T-helper 9 cell (primary cell): ENCODE measurements at regions not wholly inside any gene's neighbourhood (a gene's known extent, or its start where the extent isn't known, plus 50 kb on each side); places are given as distances from the start of the nearest gene placed in this dataset.

Source experiments
- DNase-seq: peaks from one replicate; pipeline ENCODE4 v3.0.0-alpha.2; 2020

DNA sequence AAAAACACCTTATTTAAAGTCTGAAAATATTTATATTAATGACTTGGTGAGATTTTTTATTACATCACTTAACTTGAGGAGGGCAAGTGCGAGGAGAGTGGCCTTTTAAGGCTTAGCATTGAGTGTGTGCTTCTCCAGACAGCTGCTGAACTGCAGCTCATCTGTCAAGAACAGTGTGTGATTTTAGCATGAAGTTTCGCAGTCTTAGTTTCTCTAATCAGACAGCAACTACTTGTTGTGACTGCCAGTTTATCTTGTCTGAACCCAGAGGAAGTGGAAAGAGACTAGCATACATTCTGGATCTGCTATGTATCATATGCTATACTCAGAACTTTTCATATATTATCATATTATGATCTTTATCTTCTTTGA lies 291.7 kb upstream of the ROPN1 start:
- no peak for DNase-seq

DNA sequence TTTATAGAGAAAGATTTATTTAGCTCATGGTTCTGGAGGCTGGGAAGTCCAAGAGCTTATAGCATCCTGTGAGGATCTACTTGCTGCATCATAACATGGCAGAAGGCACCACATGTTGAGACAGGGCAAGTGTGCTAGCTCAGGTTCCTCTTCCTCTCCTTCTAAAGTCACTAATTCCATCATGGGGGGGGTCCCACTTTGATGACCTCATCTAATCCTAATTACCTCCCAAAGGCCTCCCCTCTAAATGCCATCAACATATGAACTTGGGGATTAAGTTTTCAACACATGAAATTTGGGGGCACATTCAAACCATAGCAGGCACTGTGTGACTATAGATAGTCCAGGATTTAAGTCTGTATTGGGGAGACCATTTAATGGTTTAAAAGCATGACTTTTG lies 297.1 kb upstream of the ROPN1 start:
- no peak for DNase-seq

DNA sequence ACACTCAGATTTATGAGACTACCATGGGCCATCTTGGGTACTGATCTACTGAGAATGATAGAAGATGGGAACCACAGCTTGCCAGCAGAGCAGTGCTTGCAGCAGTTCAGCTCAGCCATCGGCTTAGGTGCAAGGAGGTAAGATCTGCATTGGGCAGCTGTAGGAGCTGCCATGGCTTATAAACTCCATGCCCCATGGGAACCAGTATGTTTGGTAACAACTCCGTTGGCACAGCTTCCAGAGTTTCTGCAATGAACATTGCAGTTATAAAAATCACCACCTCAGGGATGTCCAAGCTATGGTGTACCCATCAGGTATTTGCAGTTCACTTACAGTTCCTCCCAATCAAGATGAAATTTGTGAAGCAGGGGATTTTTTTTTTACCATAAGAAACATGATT lies 299.1 kb upstream of the ROPN1 start:
- DNase-seq, result no peak

DNA sequence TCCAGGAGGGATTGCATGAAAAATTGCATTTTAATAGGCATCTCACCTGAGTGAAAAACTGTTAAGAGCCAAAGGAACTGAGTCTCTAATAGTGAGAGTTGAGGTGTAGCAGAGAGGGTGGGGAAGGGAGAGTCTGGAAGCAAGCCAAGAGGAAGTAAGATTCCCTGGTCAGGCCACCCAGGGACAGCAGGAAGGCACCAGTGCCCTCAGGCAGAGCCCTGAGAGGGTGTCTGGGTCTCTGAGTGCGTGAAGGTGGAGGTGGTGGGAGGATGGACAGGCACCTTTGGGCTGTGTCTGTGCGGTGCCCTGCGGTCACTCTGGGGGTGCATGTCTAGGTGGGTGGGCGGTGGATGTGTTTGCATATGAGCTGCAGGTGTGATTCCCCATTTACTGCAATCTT lies 300.4 kb upstream of the ROPN1 start:
- DNase-seq, result no peak

DNA sequence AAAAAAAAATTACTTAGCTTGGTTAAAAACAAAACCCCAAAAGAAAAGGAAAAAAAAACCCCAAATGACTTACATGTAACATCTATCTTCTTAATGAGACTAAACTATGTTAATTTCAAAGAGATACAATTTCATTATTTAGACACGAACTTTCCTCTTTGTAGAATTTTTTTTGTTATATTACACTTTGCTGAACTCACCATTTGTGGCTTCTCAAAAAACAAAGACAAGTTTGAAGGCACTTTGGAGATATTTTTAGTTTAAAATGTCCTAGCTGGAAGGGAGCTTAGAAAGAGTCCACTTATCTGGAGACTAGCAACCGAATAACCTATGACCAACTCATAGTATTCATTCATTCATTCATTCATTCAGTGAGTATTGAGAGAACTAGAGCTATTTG lies 301.7 kb upstream of the ROPN1 start:
- DNase-seq, result no peak

DNA sequence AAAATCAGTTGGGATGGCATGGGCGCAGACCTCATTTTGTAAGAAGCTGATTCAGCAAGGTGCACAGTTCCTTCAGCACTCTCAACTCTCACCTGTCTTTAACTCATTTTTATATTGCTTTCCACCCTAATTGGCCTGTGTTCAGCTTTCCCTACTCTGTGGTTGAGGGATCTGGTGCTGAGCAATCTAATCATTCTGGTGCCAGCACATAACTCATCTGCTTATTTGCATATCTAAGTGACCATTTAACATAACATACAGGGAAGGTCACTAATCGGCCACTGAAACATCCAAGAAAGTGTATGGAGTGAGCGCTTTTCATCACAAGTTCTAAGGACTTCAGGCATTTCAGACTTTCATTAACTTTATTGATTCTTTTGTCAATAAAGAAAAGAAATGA lies 303.4 kb upstream of the ROPN1 start:
- DNase-seq, result no peak

DNA sequence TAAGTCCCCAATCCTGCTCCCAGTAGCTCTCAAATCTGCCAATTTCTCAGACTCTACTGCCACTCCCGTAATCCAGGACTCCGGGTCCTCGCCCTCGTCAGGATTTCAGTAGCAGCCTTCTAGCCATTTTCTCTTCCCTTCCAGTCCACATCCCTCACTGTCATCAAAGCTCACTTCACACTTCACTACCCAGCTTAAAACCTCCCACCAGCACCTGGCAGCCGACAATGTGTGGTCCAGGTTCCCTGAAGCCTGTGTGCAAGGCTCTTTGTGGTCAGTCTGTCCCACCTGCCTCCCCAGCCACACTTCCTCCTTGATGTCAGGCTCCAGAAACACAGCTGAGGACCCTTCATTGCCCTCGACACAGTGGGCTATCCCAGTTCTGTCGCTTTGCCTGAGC lies 304.5 kb upstream of the ROPN1 start:
- DNase-seq, result no peak

DNA sequence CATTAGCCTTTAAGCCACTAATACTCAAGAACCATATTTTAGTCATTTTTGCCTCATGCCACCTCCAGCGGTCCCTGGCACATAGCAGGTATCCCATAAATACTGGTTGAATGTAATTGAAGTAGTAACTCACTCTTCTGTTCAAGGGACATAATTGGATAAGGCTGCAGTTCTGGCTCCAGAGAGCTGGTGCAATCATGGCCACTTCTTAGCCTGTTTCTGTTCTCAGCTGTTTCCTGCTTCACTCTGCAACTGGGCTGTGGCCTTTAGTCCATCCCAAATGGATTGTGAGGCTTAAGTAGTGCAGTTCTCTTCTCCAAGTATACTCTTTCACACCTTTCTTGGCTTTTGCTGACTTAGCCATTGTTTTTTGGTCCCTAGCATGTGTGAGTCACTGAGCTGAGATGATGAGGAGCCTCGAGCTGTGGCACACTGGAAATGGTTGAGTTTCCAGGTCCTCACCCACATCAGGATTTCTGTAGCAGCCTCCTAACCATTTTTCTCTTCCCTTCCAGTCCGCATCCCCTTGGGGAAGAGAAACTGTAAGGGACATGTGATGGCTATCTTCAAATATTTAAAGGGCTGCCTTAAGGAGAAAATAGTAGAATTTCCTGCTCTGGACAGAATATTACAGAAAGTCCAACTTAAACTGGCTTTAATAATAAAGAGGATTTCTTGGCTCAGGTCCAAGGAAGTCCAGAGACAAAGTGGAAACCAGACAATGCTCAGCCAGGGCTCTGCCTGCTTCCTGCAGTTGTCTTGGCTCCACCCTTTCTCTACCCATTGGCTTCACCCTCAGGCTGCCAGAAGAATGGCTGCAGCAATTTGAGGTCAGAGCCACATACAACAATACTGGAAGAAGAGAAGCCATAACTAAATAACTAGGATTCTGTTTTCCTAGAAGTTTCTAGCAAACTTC lies 305.4 kb upstream of the ROPN1 start:
- DNase-seq, result no peak

DNA sequence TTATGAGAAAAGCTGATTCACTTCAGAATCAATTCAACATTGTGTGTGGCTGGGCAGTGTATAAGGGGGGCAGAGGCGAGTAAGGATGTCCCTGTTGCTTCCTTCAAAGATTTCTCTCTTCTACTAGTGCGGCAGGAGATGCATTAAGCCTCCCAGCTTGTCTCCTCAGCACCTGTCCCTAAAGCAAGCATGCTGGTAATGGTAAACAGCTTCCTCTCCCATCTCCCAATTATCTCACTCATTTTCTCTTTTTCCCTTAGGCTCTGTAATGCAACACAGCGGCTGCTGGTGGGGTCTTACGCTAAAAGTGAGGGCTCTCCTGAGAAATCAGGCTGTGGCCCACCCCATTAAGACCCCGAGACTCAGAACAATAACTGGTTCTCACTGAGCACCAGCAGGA lies 306.4 kb upstream of the ROPN1 start:
- DNase-seq, result no peak

DNA sequence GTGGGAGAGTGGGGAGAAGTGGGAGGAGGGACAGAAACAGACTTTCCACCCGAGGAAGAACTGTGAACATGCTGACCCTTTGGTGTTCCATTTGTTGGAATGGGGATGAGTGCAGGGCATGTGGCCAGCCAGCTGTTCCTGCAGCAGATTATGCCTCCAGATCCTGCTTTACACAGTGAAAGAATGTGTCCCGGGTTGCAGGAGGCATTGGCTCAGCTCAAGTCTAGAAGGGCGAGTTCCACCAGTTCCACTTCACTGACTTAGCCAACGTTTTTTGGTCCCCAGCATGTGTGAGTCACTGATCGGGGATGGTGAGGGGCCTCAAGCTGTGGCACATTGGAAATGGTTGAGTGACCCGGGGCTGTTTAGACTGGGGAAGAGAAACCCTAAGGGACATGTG lies 307.0 kb upstream of the ROPN1 start:
- no peak for DNase-seq

DNA sequence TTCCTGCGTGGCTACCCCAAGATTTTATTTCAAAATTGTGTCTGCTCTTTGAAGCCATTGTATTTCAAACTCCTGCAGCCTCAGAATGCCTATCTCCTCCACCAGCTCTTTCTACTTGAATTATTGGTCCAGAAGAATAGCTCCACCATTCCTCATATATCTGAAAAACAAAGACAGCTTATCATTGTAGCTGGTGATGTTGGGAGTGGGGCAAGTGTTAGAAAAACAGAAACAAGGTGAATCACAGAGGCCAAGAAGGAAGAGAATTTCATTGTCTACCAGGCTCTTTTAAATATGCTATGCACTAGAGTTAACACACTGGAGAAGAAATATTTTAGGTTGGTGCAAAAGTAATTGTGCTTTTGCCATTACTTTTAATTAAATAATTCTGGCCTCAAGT lies 307.9 kb upstream of the ROPN1 start:
- DNase-seq, result no peak

DNA sequence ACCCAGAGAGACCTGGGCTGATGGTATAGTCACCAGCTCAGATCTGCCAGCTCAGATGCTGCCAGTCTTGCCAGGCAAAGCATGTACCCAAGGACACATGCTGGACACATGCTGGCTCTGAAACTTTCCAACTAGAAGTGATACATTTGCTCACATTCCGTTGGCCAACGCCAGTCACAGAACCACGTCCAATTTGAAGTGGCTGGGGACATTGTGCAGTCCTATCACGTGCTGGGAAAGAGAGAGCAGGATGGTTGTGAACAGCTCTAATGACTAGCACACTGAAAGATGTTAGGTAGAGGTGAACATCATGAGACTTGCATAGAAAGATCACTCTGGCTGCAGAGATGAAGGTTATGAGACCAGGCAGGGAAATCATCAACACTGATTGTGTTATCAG lies 308.5 kb upstream of the ROPN1 start:
- no peak for DNase-seq

DNA sequence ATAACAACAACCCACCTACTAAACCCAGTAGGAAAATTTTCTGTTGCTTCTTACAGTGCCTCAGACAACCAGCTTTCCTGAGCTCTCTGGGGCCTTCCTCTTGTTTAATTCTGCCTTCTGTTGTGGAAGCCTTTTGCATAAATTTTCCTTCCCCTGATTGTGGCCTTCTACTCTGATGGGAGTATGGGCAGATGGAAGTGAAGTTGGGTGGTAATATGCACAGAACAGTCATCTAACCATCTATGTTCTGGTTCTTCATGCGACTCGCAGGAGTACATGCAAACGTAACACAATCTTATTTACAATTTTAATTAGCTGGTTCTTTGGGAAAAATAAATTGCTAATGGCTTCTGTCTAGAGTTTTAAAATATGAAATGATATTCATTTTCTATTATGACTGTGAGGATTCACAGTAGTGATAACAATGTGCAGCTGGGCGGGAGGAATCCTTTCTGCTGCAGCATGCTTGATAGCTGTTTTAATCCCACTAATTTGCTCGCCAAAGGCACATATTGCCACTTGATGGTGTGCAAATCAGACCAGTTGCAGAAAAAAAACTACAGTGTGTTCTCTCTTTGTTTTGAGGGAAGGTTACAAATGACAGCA lies 311.5 kb upstream of the ROPN1 start:
- no peak for DNase-seq

DNA sequence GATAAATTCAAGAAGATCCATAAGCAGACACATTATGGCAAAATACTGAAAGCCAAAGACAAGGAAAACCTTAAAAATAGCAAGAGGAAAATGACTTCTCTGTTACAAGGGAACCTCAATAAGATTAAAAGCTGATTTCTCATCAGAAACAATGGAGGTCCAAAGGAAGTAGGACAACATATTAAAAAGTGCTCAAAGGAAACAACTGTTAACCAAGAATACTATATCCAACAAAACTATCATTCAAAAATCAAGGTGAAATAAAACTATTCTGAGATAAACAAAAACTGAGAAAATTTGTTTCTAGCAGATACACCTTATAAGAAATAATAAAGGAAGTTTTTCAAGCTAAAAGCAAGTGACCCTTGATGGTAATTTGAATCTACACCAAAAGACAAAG lies 314.7 kb upstream of the ROPN1 start:
- no peak for DNase-seq

DNA sequence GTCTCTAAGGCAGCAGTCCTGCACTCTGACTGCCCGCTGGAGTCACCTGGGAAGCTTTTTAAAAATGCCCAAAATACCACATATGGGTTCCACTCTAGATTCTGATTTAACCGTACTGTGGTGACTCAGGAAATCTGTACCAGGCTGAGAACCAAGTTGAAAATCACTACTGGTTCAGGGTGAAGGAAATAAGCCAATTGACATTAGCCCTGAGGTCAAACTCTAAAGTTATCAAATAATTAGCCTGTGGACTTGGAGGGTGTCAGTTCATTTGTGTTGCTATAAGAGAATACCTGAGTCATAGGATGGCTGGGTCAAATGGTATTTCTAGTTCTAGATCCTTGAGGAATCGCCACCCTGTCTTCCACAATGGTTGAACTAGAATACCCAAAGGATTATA lies 321.7 kb upstream of the ROPN1 start:
- DNase-seq, result no peak

DNA sequence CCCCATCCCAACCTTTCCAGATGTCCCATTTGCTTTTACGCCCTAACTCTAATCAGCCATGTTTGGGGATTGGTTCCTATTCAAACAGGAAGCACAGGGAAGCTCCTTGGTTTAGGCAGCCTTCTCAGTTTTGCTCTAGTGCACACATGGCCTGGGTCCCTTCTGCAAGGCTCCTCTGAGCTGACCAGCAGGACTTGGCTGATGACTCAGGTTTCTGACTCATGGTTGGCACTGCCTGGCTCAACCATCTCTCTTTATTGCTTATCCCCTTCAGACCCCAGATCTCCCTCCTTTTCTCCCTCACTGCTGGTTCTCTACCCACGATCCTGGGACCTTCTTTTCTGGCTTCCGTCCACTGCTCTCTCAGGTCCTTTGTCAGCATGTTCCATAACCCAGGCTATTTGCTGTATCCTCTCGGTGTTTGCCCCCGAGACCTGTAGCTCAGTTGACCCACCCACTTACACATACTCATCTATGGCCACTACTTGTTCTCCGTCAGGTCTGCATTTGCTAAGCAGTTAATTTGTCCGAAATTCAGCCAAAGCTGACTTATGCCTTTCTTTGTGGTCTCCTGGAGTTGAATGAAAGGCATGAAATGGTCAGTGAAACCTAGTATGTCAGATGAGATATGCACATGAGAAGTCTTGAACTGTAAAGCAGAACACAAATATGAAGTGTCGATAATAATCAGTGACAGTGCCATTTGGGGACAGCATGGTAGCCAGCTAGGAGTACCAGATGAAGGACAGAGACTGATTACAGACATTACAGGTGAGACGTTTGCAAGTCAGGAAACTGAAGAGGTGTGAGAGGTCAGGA lies 323.5 kb upstream of the ROPN1 start:
- DNase-seq, result no peak

DNA sequence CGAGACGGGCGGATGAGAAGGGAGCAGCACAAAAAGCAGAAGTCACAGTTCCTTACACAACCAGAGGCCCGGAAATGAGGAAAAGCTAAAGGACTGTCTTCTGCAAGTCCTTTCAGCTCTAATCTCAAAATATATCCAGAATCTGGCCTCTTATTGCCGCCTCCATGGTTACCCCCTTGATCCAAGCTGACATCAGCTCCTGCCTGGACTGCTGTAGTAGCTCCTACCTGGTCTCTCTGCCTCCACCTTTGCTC lies 324.0 kb upstream of the ROPN1 start:
- DNase-seq, result no peak

DNA sequence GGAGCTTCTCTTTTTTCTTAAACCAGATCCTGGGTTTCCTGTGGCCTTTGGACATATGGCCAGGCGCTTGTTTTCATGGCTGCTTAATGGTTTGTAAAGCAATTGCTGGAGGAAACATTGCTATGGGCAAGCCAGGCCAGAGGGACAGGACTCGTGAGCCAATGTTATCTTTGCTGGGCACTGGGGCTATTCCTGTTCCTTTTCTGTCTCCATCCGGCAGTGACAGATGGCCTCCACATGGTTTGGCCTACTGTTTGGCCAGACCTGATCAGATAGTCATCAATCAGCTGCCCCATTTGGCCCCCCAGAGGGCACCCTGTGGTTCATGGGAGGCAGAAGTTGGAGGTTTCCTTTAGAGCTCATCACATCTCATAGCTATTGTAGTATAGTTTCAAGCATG lies 326.1 kb upstream of the ROPN1 start:
- DNase-seq, result no peak

DNA sequence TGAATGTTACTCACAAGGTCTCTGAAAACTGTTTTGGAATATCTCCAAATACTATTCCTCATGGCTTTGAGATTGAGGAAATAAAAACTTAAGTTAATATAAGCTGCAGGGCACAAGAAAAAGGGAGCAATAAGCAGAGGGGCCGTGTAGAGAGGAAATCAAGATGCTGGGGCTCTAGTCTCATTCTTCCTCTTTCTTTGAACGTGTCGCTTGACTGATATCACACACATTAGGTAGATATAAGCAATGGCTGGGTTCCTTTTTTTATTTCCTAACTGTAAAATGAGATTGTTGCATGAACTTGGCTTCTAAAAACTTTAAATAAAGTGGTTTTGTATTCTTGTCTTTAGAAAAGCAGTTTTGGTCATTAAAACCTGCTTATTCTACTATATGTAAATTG lies 326.7 kb upstream of the ROPN1 start:
- no peak for DNase-seq

DNA sequence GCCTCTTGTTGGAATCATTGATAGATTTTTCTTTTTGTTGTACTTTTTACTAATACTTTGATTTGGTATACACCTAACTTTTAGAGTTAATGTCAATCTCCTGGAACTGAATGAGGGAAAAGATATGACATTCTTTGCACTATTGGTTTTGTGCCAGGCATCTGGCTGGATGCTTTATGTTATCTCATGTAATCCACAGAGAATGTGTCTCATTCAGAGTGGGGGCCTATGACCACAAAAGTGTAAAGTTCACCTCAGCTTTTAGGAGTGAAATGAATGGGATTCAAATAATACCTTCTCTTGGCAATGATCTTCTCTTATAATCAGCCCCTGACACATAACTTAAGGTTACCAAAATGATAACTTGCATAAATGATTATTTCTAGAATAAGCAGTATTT lies 329.1 kb upstream of the ROPN1 start:
- no peak for DNase-seq

DNA sequence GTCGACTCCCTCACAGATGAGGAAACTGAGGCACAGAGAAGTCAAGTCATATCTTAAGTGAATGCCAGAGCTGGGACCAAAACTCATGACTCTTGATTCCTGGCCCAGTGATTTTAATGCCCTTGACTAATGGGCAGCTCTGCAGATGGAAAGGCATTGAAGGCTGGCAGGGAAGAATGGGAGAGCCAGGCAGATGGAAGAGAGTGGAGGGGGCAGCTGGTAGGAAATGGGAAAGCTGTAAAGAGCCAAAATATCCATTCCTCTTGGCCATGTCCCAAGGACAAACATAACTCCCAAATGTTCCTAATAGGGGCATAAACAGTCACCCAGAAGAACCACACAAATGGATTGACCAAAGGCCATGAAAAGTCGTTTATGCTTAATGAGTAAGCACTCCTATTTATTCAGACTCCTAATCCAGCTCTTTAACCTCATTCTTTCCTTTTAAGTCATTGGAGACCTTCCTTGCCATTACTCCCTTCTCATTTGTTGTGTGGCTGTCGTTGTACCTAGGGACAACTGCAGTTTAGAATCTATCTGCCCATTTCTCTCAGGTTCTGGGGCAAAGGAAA lies 330.5 kb upstream of the ROPN1 start:
- DNase-seq, result no peak

DNA sequence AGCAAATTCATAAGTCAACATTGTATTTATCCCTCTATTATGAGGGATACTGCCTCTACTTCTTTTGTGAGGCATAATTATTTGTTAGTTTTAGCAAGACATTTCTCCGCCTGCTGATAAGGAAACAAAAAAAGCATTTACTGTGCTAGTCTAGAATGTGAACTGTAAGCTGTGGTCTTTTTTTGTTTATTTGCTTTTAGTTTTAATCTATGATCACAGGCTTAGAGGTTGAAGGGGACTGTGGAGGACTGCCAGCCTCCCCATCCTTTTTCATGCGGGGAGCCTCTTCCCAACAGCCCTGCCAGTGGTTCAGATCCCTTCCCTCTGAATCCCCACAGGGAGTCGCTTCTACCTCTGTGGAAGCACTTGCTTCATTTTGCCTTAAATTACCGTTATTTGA lies 331.0 kb upstream of the ROPN1 start:
- no peak for DNase-seq

DNA sequence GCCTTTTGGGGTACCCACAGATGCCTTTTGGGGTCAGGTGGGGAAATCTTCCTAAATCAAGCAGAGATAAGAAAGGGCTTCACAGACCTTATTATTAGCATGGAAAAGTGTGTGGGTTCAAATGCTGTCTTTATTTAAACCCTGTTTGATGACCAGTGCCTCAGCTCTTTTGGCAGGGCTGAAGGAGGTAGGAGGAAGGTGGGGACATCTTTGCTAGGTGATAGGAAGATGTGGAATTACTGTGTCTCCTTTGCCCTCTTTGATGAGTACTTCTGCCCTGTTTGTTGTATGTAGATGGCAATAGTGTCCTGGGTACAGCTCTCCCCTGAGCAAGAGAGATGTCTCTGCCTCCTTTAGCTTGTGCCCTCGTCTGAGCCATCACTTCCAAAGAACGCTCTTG lies 333.3 kb upstream of the ROPN1 start:
- no peak for DNase-seq

DNA sequence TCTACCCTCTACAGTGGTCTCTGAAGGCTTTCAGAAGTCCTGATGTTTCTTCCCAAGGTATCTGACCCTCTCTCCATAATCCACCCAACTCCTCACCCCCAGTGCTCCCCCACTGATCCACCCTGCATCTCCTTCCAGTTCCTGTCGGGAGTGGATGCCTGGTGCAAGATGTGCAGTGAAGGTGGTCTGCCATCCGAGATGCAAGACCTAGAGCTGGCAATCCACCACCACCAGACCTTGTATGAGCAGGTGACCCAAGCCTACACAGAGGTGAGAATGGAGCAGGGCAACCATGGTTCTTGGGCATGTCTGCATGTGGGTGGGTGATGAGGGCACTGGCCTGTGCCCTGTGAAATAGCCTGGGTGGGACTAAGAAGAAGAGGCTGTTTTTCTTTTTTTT lies 337.8 kb upstream of the ROPN1 start:
- DNase-seq, result no peak
